NCI-H1930 (cell line): ENCODE measurements at regions not wholly inside any gene's neighbourhood (a gene's known extent, or its start where the extent isn't known, plus 50 kb on each side); places are given as distances from the start of the nearest gene placed in this dataset.
"Not testable (repeated sequence)": the region's sequence is repeated elsewhere in the genome, so short reads cannot be mapped to it uniquely, and the experiment has no call there.

Source experiments
- DNase-seq, 2 experiments: peaks; one replicate each; lab custom pipeline; 2025; lab: John Stamatoyannopoulos, UW

DNA sequence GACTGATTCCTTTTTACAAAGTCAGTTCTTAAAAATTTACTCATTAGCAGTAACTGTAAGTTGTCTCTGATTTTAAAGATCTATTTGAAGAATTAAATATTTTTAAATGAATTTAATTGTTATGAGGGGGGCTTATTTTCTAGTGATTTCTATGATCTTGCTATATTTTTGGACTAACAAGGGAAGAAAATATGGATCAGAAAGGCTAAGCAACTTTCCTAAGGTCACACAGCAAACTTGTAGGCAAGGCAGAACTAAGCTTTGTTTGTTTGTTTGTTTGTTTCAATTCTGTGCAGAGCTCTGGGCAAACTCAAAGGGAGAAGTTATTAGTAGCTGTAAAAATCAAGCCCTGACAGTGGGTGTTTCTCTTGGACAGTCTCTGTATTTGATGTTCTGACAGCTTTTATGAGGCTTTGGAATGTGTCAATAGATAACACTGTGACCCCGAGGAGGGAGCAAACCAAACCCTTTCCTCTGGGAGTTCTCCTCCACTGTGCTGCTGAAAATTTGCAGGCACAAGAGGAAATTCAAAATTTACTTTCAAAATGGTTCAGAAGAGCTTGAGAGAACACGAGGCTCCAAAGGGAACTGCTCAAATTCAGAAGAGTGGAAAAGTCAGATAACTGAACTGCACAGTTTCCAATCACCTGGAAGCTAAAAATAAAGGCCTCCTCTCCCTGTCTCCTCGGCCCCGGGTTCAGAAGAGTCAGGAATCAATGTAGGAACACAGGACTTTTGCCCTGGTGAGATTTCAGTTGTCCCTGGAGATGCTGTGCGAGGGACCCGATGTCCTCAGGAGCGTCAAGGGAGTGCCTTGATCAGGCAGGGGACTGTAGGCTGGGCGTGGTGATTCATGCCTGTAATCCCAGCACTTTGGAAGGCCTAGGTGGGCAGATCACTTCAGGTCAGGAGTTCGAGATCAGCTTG, 325.7 kb downstream of the GATA3 start:
- no peak for DNase-seq

GRCh38 chr10:8380833-8381496, 326.5 kb downstream of the GATA3 start:
- no peak for DNase-seq

DNA sequence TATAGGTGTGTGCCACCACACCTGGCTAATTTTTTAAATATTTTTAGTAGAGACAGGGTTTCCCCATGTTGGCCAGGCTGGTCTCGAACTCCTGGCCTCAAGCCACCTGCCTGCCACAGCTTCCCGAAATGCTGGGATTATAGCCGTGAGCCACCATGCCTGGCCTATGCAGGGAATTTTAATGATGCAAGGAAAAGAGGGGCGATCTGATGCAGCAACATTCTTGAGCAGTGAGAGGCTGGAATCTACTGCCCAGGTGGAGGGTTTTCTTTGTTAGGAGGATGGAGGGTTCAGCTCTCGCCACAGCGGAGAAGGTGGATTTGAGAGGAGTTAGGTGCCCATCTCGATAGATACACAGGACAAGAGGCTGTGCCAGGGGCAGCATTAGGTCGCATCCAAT, 332.3 kb downstream of the GATA3 start:
- DNase-seq = no peak

DNA sequence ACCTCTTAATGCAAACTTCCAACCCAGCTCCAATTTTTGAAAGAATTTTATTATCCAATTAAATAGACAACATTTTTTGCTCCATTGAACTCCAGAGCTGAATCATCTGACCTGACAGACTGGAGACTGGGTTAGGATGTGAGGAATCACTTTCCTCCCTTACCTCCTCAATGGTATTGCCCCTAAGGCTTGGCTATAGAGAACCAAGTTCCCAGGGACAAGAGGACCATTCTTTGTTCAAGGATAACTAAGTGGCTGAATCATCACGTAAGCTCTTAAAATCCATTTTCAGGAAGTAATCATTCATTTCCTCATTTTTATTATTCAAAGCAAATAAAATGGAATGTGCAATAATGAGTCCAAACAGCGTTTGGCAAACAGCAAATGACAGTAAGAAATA, 335.1 kb downstream of the GATA3 start:
- no peak for DNase-seq

GRCh38 chr10:8392216-8392615, 337.7 kb downstream of the GATA3 start:
- no peak for DNase-seq

GRCh38 chr10:8393531-8393930, 339.0 kb downstream of the GATA3 start:
- no peak for DNase-seq

DNA sequence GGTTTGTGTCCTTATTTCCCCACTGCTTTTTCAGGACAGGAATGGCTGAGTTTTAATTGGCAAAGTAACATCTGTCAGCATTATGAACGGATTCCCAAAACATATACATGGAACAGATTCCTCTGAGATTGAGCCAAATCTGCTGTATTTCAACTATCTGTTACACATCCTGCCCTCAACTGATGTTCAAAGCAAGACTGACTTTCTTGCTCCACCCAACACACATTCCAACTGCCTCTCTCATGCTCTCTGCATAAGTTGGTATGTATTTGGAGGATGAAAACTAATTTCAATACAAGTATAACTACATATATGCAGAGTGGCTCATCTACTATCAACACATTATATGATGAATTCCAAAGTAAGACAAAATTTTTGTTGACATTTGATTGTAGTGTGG, 342.2 kb downstream of the GATA3 start:
- no peak for DNase-seq

GRCh38 chr10:8398771-8399170, 344.3 kb downstream of the GATA3 start:
- DNase-seq = no peak

GRCh38 chr10:8400151-8400550, 345.7 kb downstream of the GATA3 start:
- no peak for DNase-seq

- DNase-seq = no peak
Measured at GRCh38 chr10:8400892-8401291, 346.4 kb downstream of the GATA3 start.

DNA sequence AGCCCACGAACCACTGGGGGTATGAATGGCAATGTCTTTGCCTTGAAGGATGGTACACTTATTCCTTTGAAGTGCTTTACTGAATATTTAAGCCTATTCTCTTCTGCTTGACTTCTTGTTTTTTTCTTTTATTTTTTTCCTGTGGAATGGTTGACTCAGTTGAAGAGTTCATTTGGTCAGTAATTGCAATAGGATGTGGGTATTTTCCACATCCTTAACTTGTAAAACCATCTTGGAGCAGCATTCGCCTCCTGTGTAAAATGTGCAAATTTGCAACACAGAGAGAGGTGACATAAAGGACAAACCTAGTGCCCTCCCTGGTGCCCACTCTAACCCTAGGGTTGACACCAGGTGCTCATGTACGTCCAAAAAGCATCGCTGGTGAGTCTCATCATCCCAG, 347.0 kb downstream of the GATA3 start:
- DNase-seq = no peak

GRCh38 chr10:8402576-8402975, 348.1 kb downstream of the GATA3 start:
- DNase-seq = no peak

- DNase-seq = no peak
Measured at GRCh38 chr10:8403711-8404371, 349.4 kb downstream of the GATA3 start.

GRCh38 chr10:8404721-8405120, 350.2 kb downstream of the GATA3 start:
- DNase-seq = no peak

DNA sequence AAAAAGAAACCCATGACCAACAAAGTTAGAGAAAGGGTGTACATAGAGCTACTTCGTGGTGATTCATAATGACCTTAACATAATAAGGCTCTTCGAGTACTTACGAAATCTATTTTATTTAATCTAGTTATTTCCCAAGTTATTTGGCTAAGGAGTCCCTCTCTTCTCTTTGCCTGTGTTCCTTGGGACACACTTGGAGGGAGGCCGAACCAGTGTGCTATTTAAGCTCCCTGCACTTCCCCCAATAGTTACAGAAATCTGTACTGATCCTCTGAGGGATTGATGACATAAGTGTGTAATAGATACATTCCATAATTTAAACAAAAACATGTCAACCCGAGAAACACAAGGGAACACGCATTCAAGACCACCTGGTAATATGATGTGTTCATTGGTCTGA, 351.1 kb downstream of the GATA3 start:
- DNase-seq = no peak

GRCh38 chr10:8407501-8408021, 353.1 kb downstream of the GATA3 start:
- DNase-seq = no peak

- DNase-seq = no peak
Measured at GRCh38 chr10:8410506-8410905, 356.0 kb downstream of the GATA3 start.

DNA sequence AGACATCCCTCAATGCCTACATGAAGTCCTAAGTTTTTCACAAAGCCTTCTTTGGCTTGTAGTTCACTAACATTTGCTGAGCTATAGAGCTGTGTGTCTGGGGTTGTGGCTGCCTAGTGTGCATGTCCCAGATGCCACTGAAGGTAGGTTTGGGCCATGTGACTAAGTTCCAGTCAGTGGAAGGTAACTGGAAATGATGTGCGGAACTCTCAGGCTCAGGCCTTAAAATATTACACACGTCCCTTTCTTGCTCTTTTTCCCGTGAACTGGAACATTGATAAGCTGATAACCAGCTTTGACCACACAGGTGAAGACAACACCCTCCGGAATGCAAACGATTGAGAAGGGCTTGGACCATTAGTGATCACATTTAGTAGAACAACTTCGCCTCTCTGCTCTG, 358.1 kb downstream of the GATA3 start:
- no peak for DNase-seq

DNA sequence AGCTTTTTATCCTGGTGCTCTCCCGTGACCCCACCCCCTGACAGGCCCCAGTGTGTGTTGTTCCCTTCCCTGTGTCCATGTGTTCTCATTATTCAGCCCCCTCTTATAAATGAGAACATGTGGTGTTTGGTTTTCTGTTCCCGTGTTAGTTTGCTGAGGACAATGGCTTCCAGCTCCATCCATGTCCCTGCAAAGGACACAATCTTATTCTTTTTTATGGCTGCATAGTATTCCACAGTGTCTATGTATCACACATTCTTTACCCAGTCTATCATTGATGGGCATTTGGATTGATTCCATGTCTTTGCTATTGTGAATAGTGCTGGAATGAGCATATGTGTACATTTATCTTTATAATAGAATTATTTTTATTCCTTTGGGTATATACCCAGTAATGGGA, 360.5 kb downstream of the GATA3 start:
- DNase-seq = not testable (repeated sequence)

DNA sequence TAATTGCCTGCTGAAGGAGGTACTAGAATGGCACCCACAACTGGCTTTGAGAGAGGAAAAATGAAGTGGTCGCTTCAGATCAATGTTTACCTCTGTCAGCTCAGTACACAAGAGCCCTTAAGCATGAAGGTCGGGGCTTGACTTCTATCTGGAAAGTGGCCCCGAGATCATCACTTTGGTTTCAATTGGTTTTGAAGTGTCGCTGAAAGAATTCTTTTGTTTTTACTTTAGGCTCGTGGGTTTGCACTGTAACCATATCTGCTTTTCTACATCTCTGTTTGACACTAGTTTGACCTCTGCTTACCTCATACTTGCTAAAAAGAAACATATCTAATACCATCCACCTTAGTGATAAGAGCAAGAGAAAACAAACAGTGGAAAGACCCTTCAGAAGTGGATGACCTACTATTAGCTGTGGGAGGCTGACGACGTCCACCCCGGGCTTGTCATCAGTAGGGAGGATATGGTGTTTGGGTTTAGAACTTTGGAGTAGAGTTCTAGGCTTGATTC, 361.8 kb downstream of the GATA3 start:
- DNase-seq = no peak

GRCh38 chr10:8416760-8417159, 362.3 kb downstream of the GATA3 start:
- DNase-seq = no peak

- DNase-seq = no peak
Measured at GRCh38 chr10:8417631-8418030, 363.1 kb downstream of the GATA3 start.
